ACC112 (cell line): ENCODE measurements at regions not wholly inside any gene's neighbourhood (a gene's known extent, or its start where the extent isn't known, plus 50 kb on each side); places are given as distances from the start of the nearest gene placed in this dataset.

Experiments
- H2AFZ ChIP-seq: fragments of 200-600 bp; sonication (generic); one replicate; pipeline ENCODE4 v1.6.0; 2017; ENCODE audit warnings: antibody characterized with exemption, low read length; ENCODE audit not compliant: unreplicated experiment
- H3K27ac ChIP-seq: fragments of 200-600 bp; sonication (generic); 2 replicates; pipeline ENCODE4 v1.5.1; 2014; ENCODE audit warnings: low read depth, mild to moderate bottlenecking, antibody characterized with exemption, low read length, moderate library complexity
- H3K27me3 ChIP-seq: fragments of 200-600 bp; sonication (generic); 2 replicates; pipeline ENCODE4 v1.6.1; 2014; ENCODE audit warnings: mild to moderate bottlenecking, antibody characterized with exemption, low read length, moderate library complexity, mixed read lengths; ENCODE audit not compliant: insufficient read depth
- H3K36me3 ChIP-seq: fragments of 200-600 bp; sonication (generic); 2 replicates; pipeline ENCODE4 v1.6.1; 2016; ENCODE audit warnings: mild to moderate bottlenecking, antibody characterized with exemption, low read length, moderate library complexity, mixed read lengths; ENCODE audit not compliant: insufficient read depth
- H3K4me1 ChIP-seq: fragments of 200-600 bp; sonication (generic); one replicate; pipeline ENCODE4 v1.6.1; 2016; ENCODE audit warnings: low read length, mixed read lengths; ENCODE audit not compliant: insufficient read depth, unreplicated experiment, control insufficient read depth
- H3K4me3 ChIP-seq: fragments of 200-600 bp; sonication (generic); 2 replicates; pipeline ENCODE4 v1.5.1; 2014; ENCODE audit warnings: mild to moderate bottlenecking, low read depth, low read length
- H3K79me2 ChIP-seq: fragments of 200-600 bp; sonication (generic); one replicate; pipeline ENCODE4 v1.6.0; 2016; ENCODE audit warnings: low read length; ENCODE audit not compliant: control insufficient read depth, unreplicated experiment, insufficient read depth

DNA sequence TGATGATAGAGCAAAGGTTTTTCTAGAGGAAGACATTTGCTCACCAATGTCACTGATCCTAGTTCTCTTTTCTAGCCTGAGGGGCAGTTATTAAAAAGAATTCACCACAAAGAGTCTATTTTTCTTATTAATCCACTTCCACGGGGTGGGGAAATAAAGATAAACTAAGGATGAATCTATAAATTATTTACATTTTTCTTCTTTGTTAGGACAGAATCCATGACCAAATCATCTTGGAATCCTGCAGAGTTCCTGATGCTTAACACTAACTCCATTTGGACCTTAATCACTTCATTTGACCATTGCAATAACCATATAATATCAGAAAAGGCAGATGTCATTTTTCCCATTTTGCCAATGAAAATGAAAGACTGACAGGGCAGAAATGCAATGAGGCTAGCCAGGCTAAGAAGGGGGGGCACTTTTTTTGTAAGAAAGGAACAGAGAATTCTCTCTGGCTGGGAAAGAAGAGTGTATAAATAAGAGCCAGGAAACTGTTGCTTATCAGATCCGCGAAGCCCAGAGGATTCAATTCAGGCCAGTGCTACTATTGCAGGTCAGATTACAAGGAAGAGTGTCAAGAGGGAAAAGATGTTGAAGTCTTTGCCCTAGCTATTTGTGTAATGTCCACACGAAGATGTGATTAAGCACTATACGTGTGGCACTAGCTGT is 433.2 kb downstream of the TNS3 start:
- H3K4me3 ChIP-seq: no peak overlapping the region
- H3K79me2 ChIP-seq: no peaks in the 10 kb centered on the region
- H3K27ac ChIP-seq: peak overlapping the region; percentile 13
- peaks cover 34% of the 10 kb centered on the region for H3K4me1 ChIP-seq
- no peaks in the 10 kb centered on the region for H3K27me3 ChIP-seq
- no peaks in the 10 kb centered on the region for H3K36me3 ChIP-seq
- H2AFZ ChIP-seq: peak overlapping the region; percentile 56

GRCh38 chr7:47147213-47147631 is 434.7 kb downstream of the TNS3 start:
- Histone ChIP-seq H2AFZ (no peak overlapping the region), H3K36me3 (no peaks in the 10 kb centered on the region), H3K27me3 (no peaks in the 10 kb centered on the region), H3K79me2 (no peaks in the 10 kb centered on the region), H3K27ac (no peak overlapping the region), H3K4me1 (peaks cover 38% of the 10 kb centered on the region), H3K4me3 (no peak overlapping the region)

GRCh38 chr7:47145982-47146381 is 435.9 kb downstream of the TNS3 start:
- H3K4me3 ChIP-seq: no peak overlapping the region
- H2AFZ ChIP-seq: no peak overlapping the region
- H3K79me2 ChIP-seq: no peaks in the 10 kb centered on the region
- peaks cover 39% of the 10 kb centered on the region for H3K4me1 ChIP-seq
- no peaks in the 10 kb centered on the region for H3K36me3 ChIP-seq
- H3K27ac ChIP-seq: no peak overlapping the region
- H3K27me3 ChIP-seq: no peaks in the 10 kb centered on the region

DNA sequence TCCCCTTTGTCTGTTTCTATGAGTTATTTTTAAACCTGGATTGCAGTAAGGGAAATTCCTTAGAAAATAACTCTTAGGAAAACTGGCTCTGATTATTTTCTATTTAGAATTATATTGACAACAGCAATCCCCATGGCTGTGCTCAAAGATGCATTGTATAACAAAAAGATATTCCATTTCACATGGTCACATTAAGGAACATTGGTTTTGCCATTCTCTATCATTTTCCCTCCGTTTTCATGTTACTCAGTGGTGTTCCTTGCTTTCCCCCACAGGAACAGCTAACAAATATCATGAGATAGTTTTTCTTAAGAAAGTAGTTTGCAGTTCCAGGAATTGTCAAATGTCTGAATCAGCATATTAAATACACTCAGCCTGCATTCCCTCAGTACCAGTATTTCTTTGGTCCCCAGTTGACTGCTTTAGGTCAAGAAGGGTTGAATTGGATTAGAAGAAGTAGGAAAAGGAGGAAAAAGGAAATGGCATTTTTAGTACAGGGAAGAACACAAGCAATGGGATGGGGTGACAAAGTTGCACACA is 436.7 kb downstream of the TNS3 start:
- Histone ChIP-seq H3K4me1 (peaks cover 33% of the 10 kb centered on the region), H3K27ac (no peak overlapping the region), H3K79me2 (no peaks in the 10 kb centered on the region), H2AFZ (no peak overlapping the region), H3K4me3 (no peak overlapping the region), H3K27me3 (no peaks in the 10 kb centered on the region), H3K36me3 (no peaks in the 10 kb centered on the region)

- H2AFZ ChIP-seq: no peak overlapping the region
- H3K27ac ChIP-seq: no peak overlapping the region
- peaks cover 27% of the 10 kb centered on the region for H3K4me1 ChIP-seq
- H3K79me2 ChIP-seq: no peaks in the 10 kb centered on the region
- no peak overlapping the region for H3K4me3 ChIP-seq
- no peaks in the 10 kb centered on the region for H3K27me3 ChIP-seq
- H3K36me3 ChIP-seq: no peaks in the 10 kb centered on the region
Measured at GRCh38 chr7:47143339-47143738, 438.6 kb downstream of the TNS3 start.

DNA sequence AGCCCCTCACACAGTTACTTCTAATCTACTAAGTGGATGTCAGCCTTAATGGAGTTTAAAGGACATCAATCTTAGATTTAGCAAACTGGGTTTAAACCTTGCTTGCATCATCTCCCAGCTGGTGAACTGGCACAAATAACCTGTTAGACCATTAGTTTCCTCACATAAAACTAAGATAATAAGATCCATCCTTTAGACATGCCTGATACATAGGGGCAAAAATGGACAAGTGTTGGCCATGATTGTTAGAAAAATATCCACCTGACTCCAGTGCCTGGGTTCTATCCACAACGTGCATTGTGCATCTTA is 439.1 kb downstream of the TNS3 start:
- Histone ChIP-seq H3K27me3 (no peaks in the 10 kb centered on the region), H3K4me1 (peaks cover 23% of the 10 kb centered on the region), H3K79me2 (no peaks in the 10 kb centered on the region), H3K36me3 (no peaks in the 10 kb centered on the region), H3K27ac (no peak overlapping the region), H3K4me3 (no peak overlapping the region), H2AFZ (no peak overlapping the region)

- Histone ChIP-seq H3K4me1 (peaks cover 23% of the 10 kb centered on the region), H3K27ac (no peak overlapping the region), H3K79me2 (no peaks in the 10 kb centered on the region), H2AFZ (no peak overlapping the region), H3K4me3 (no peak overlapping the region), H3K27me3 (no peaks in the 10 kb centered on the region), H3K36me3 (no peaks in the 10 kb centered on the region)
Measured at GRCh38 chr7:47142169-47142866, 439.6 kb downstream of the TNS3 start.

- Histone ChIP-seq H3K36me3 (no peaks in the 10 kb centered on the region), H2AFZ (no peak overlapping the region), H3K4me1 (no peaks in the 10 kb centered on the region), H3K27ac (no peak overlapping the region), H3K4me3 (no peak overlapping the region), H3K79me2 (no peaks in the 10 kb centered on the region), H3K27me3 (no peaks in the 10 kb centered on the region)
Measured at GRCh38 chr7:47132471-47132870, 449.4 kb downstream of the TNS3 start.

DNA sequence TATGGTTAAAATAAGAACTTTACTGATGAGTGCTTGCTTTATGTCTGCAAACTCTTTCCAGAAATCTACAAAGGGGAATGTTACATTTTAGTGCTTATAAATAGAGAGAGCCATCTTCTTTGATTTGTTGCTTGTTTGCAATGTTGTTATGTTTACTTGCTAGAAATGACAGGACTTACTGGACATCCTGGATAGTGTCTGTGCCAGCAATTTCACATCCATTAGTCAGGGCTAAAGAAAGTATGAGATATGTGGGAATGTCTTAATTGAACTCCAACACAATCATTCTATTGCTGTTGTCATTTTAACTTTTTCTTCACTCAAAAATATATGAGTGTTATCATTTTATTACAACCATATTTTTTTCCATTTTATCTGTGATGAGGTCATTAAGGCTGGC is 453.2 kb downstream of the TNS3 start:
- Histone ChIP-seq H3K27me3 (no peaks in the 10 kb centered on the region), H3K36me3 (no peaks in the 10 kb centered on the region), H3K4me3 (no peak overlapping the region), H3K4me1 (no peaks in the 10 kb centered on the region), H3K27ac (no peak overlapping the region), H3K79me2 (no peaks in the 10 kb centered on the region), H2AFZ (no peak overlapping the region)

- Histone ChIP-seq H3K36me3 (no peaks in the 10 kb centered on the region), H3K79me2 (no peaks in the 10 kb centered on the region), H3K27me3 (no peaks in the 10 kb centered on the region), H3K4me3 (no peak overlapping the region), H3K27ac (no peak overlapping the region), H2AFZ (no peak overlapping the region), H3K4me1 (no peaks in the 10 kb centered on the region)
Measured at GRCh38 chr7:47125529-47125928, 456.4 kb downstream of the TNS3 start.

DNA sequence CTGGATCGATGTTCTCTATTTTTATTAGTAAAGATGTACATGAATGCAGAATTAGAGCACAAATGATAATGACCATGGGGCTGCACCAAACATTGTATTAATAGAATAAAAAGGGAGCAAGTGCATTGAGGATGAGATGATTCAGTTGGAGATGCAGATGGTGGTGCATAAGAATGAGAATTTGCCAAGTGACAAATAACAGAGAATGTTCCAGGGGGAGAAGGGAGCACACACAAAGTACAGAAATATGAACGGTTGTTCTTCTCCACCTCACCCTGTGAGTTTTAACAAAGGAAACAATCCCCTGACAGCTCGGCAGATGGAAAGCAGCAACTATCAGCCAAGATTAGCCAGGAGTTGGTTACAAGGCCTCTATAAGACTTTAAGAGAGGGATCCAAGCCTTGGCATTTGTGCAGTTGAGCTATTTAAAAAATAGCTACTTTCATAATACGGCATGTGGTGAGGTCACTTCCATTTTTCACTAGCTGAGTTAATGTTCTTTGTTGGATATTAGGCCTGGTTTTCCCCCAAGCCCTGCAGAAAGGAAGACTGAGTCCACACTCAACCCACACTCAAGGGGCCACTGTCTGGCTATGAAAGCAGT is 462.5 kb downstream of the TNS3 start:
- no peak overlapping the region for H2AFZ ChIP-seq
- H3K4me1 ChIP-seq: no peaks in the 10 kb centered on the region
- H3K27me3 ChIP-seq: no peaks in the 10 kb centered on the region
- H3K36me3 ChIP-seq: no peaks in the 10 kb centered on the region
- H3K27ac ChIP-seq: no peak overlapping the region
- no peak overlapping the region for H3K4me3 ChIP-seq
- H3K79me2 ChIP-seq: no peaks in the 10 kb centered on the region
